Stomach (tissue), 8 donors: ENCODE measurements at regions not wholly inside any gene's neighbourhood (a gene's known extent, or its start where the extent isn't known, plus 50 kb on each side); places are given as distances from the start of the nearest gene placed in this dataset.

Source experiments
- DNase-seq, 2 donors: peaks; one replicate each; pipeline versions ENCODE4 v3.0.0 to v3.0.0-alpha.2; 2013 to 2019
- H3K27ac ChIP-seq, 5 donors: fragments of 200-600 bp in 4 of 5; sonication (generic) in 4 of 5; one replicate each; pipeline ENCODE4 v1.5.1; 2013 to 2019; ENCODE audit warnings: mild to moderate bottlenecking in 1 of 5, moderate library complexity in 1 of 5
- H3K27me3 ChIP-seq, 3 donors: fragments of 200-600 bp; sonication (generic); one replicate each; pipeline ENCODE4 v1.5.1; 2017 to 2019; ENCODE audit warnings: mixed run types in 1 of 3
- H3K36me3 ChIP-seq, 4 donors: fragments of 200-600 bp; sonication (generic); 1 replicate in 3 of 4; 2 replicates in 1 of 4; pipeline ENCODE4 v1.5.1; 2016 to 2019
- H3K4me1 ChIP-seq, 4 donors: fragments of 200-600 bp; sonication (generic); one replicate each; pipeline ENCODE4 v1.5.1; 2016 to 2019
- H3K4me3 ChIP-seq, 4 donors: fragments of 200-600 bp; sonication (generic) in 3 of 4; one replicate each; pipeline ENCODE4 v1.5.1; 2016 to 2019; ENCODE audit warnings: mild to moderate bottlenecking in 1 of 4
- H3K9me3 ChIP-seq, 4 donors: fragments of 200-600 bp; sonication (generic); one replicate each; pipeline ENCODE4 v1.5.1; 2016 to 2019
- CTCF ChIP-seq, 7 experiments: fragments of 450-650 bp in 4 of 7; fragments of 200-600 bp in 3 of 7; sonication (generic) in 3 of 7; IDR thresholded peaks; one replicate each; pipeline ENCODE4 v1.5.1; 2016 to 2019; ENCODE audit warnings: antibody characterized with exemption in 7 of 7, control low read depth in 2 of 7, mild to moderate bottlenecking in 1 of 7
- EP300 ChIP-seq: sonication (generic); formaldehyde crosslinking; IDR thresholded peaks from one replicate; pipeline ENCODE4 v1.6.1; 2017; ENCODE audit warnings: antibody characterized with exemption
- POLR2A ChIP-seq, 4 donors: fragments of 450-650 bp; IDR thresholded peaks; one replicate each; pipeline ENCODE4 v1.6.1; 2016; ENCODE audit warnings: antibody characterized with exemption in 4 of 4, control low read depth in 2 of 4, mild to moderate bottlenecking in 1 of 4, moderate library complexity in 1 of 4
- POLR2AphosphoS5 ChIP-seq, 3 donors: sonication (generic); formaldehyde crosslinking; IDR thresholded peaks; one replicate each; pipeline ENCODE4 v1.6.1; 2016; ENCODE audit warnings: antibody characterized with exemption in 3 of 3
- WGBS, 5 donors: extraction: QIAGEN DNeasy Blood & Tissue Kit in 3 of 5; methylation state at CpG; one replicate each; pipeline versions ENCODE4 v1.1.5 to v1.1.7; 2013 to 2018; 5-methylcytosine and 5-hydroxymethylcytosine counted together
- intact Hi-C: fragments of 100-400 bp; cut with DNase I; formaldehyde crosslinking; loops from one replicate; pipeline ENCODE4 v1.15.1; 2023; ENCODE audit warnings: low total_unique reads
- donor health status: healthy with polysubstance abuse.
- donor health status: Bipolar disorder and iron deficiency.
- donor health status: healthy.

GRCh38 chr6:3926150-3926482, 76.9 kb downstream of the FAM50B start:
- no peak for DNase-seq
- H3K27me3 ChIP-seq, result no peaks in the 10 kb centered on the region
- H3K27ac ChIP-seq, result peak overlapping the region in 2 of 5 donors; percentile 30 to 49
- peaks cover 0 to 8% (median 3%) of the 10 kb centered on the region in 4 donors for H3K4me1 ChIP-seq
- H3K36me3 ChIP-seq, result no peaks in the 10 kb centered on the region
- 38 to 63% (median 54%) methylated on average over 8 of the region's 8 CpGs for WGBS, 5 donors
- no peaks in the 10 kb centered on the region for H3K9me3 ChIP-seq
- intact Hi-C loops, result no loop called here
- H3K4me3 ChIP-seq, result no peak overlapping the region
- TF ChIP-seq EP300 (no peak), POLR2A (IDR thresholded peaks at IDR 0.05) (no peak), POLR2AphosphoS5 (IDR thresholded peaks at IDR 0.05) (no peak), CTCF (IDR thresholded peaks at IDR 0.05) (no peak)

GRCh38 chr6:3928111-3928510, 78.9 kb downstream of the FAM50B start:
- Histone ChIP-seq H3K4me3 (no peak overlapping the region), H3K4me1 (peaks cover 0 to 11% (median 5%) of the 10 kb centered on the region in 4 donors), H3K36me3 (no peaks in the 10 kb centered on the region), H3K27ac (no peak overlapping the region), H3K9me3 (no peaks in the 10 kb centered on the region), H3K27me3 (no peaks in the 10 kb centered on the region)
- TF ChIP-seq POLR2A (IDR thresholded peaks at IDR 0.05) (no peak), CTCF (IDR thresholded peaks at IDR 0.05) (no peak), POLR2AphosphoS5 (IDR thresholded peaks at IDR 0.05) (no peak), EP300 (no peak)
- DNase-seq, result no peak
- 52 to 71% (median 59%) methylated on average over 5 of the region's 5 CpGs for WGBS, 5 donors
- intact Hi-C loops, result no loop called here

GRCh38 chr6:3929281-3929798, 80.2 kb downstream of the FAM50B start:
- Histone ChIP-seq H3K36me3 (no peaks in the 10 kb centered on the region), H3K27me3 (no peaks in the 10 kb centered on the region), H3K4me1 (peaks cover 0 to 11% (median 5%) of the 10 kb centered on the region in 4 donors), H3K27ac (peak overlapping the region in 1 of 5 donors; percentile 49), H3K4me3 (no peak overlapping the region), H3K9me3 (no peaks in the 10 kb centered on the region)
- peak in 1 of 2 donors; percentile 50 for DNase-seq
- peak in 1 of 3 donors; percentile 22 for TF ChIP-seq POLR2AphosphoS5 (IDR thresholded peaks at IDR 0.05)
- TF ChIP-seq CTCF (IDR thresholded peaks at IDR 0.05), result no peak
- TF ChIP-seq EP300, result no peak
- TF ChIP-seq POLR2A (IDR thresholded peaks at IDR 0.05), result no peak
- intact Hi-C loops, result no loop called here
- 74 to 97% (median 88%) methylated on average over 6 of the region's 6 CpGs for WGBS, 5 donors

GRCh38 chr6:3937438-3937837, 88.3 kb downstream of the FAM50B start:
- DNase-seq, result no peak
- 63 to 90% (median 76%) methylated on average over 2 of the region's 2 CpGs for WGBS, 5 donors
- H3K27me3 ChIP-seq, result peaks cover 0 to 22% (median 0%) of the 10 kb centered on the region in 3 donors
- intact Hi-C loops, result no loop called here
- H3K36me3 ChIP-seq, result no peaks in the 10 kb centered on the region
- H3K4me3 ChIP-seq, result no peak overlapping the region
- no peak overlapping the region for H3K27ac ChIP-seq
- no peaks in the 10 kb centered on the region for H3K9me3 ChIP-seq
- TF ChIP-seq CTCF (IDR thresholded peaks at IDR 0.05) (no peak), EP300 (no peak), POLR2AphosphoS5 (IDR thresholded peaks at IDR 0.05) (no peak), POLR2A (IDR thresholded peaks at IDR 0.05) (no peak)
- H3K4me1 ChIP-seq, result peaks cover 0 to 4% (median 2%) of the 10 kb centered on the region in 4 donors
